VCaP (cell line): ENCODE measurements at regions not wholly inside any gene's neighbourhood (a gene's known extent, or its start where the extent isn't known, plus 50 kb on each side); places are given as distances from the start of the nearest gene placed in this dataset.
A peak's percentile ranks its signal among the peaks of the same experiment; 100 is the strongest.
"Not testable (repeated sequence)": the region's sequence is repeated elsewhere in the genome, so short reads cannot be mapped to it uniquely, and the experiment has no call there.

Source experiments
- H3K27ac ChIP-seq: fragments of 450-650 bp; 2 replicates; pipeline ENCODE4 v1.5.1; 2017
- TF ChIP-seq, protein P1 (sequence below): fragments of 450-650 bp; conservative IDR thresholded peaks from 2 replicates; pipeline ENCODE4 v1.5.1; 2017; ENCODE audit warnings: mild to moderate bottlenecking, moderate library complexity

- TF ChIP-seq, protein P1, sequence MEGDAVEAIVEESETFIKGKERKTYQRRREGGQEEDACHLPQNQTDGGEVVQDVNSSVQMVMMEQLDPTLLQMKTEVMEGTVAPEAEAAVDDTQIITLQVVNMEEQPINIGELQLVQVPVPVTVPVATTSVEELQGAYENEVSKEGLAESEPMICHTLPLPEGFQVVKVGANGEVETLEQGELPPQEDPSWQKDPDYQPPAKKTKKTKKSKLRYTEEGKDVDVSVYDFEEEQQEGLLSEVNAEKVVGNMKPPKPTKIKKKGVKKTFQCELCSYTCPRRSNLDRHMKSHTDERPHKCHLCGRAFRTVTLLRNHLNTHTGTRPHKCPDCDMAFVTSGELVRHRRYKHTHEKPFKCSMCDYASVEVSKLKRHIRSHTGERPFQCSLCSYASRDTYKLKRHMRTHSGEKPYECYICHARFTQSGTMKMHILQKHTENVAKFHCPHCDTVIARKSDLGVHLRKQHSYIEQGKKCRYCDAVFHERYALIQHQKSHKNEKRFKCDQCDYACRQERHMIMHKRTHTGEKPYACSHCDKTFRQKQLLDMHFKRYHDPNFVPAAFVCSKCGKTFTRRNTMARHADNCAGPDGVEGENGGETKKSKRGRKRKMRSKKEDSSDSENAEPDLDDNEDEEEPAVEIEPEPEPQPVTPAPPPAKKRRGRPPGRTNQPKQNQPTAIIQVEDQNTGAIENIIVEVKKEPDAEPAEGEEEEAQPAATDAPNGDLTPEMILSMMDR: no peak
- no peak overlapping the region for H3K27ac ChIP-seq
Observed at GRCh38 chr11:86164106-86164505, 80.4 kb upstream of the EED start.

DNA sequence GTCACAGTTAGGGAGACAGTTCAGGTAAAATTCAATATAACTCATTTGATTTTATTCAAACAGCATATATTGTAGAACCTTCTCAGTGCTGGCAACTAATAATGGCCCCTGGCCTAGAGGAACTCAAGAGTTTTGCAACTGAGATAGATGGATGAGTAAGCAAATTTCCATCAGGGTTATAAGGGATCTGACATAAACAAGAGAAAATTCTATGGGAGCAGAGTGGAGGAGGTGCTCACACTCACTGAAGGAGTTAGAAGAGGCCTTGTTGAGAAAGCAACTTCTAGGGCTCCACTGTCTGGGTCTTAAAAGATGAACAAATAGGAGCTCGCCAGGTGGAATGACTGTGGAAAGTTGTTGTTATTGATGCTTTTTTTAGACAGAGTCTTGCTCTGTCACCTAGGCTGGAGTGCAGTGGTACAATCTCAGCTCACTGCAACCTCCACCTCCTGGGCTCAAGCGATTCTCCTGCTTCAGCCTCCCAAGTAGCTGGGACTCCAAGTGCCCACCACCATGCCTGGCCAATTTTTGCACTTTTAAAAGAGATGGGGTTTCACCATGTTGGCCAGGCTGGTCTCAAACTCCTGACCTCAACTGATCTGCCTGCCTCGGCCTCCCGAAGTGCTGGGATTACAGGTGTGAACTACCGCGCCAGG, 81.2 kb upstream of the EED start:
- not testable (repeated sequence) for H3K27ac ChIP-seq

DNA sequence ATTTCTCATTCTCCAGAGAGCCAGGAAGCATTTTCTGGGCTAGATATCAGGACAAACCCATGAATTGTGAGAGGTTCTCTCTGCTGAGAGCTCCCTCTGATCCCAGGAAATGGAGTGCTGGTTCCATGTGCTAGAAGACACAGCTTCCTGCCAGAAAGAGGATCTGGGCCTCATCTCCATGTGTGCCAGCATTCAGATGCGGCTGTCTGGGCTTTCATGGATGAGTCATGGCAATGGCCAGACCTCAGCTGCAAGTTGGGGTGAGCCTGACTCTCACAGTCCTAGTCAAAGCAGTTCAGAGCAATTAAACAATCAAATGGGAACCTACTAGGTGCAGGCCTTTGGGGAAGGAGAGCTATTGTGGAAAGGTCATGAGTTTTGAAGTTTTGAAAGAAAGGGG, 82.3 kb upstream of the EED start:
- peak overlapping the region; percentile 77; the same call in 1 of the 2 replicates for H3K27ac ChIP-seq
- TF ChIP-seq, protein P1: no peak

DNA sequence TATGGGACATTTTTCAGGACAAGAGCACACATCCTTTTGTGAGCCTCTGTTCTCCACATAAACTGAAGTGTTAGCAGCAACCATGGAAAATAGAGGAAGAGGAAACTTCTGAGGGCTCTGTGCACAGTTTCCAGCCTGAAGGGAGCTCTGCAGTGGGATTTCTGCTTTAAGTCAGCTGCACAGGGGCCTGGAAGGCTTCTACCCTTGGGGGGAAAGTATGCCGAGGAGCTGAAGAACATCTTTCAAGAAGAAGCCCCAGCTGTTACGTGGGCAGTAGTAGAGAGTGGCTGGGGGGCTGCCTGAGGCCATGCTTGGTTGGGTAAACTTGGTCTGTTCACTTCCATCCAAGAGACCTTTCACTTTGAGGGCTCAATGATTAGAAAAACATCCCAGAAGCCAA, 82.7 kb upstream of the EED start:
- H3K27ac ChIP-seq: peak overlapping the region; percentile 77
- TF ChIP-seq, protein P1: no peak

- peak overlapping the region; percentile 77 for H3K27ac ChIP-seq
Observed at GRCh38 chr11:86161336-86161735, 83.2 kb upstream of the EED start.

GRCh38 chr11:86160541-86161149, 83.9 kb upstream of the EED start:
- peak overlapping the region; percentile 77 for H3K27ac ChIP-seq
- TF ChIP-seq, protein P1: no peak

More at GRCh38 chr11:86161336-86161735, 83.2 kb upstream of the EED start:
- TF ChIP-seq, protein P1: no peak

- H3K27ac ChIP-seq: peak overlapping the region; percentile 77
- TF ChIP-seq, protein P1: no peak
Observed at GRCh38 chr11:86159581-86159891, 85.0 kb upstream of the EED start.
